SK-N-SH treated with all-trans-retinoic acid at 6 μM for 48 hours (cell line): ENCODE measurements at regions not wholly inside any gene's neighbourhood (a gene's known extent, or its start where the extent isn't known, plus 50 kb on each side); places are given as distances from the start of the nearest gene placed in this dataset.

Source experiments
- ATAC-seq: fragments of 200-7000 bp; cut with Tn5 transposase; 3 replicates; pipeline ENCODE4 v1.9.1; 2020; ENCODE audit warnings: mild to moderate bottlenecking, moderate library complexity
- ARNTL ChIP-seq: fragments of 450-650 bp; formaldehyde crosslinking; IDR thresholded peaks from 2 replicates; pipeline ENCODE4 v1.5.0; 2020; ENCODE audit warnings: low read depth, mild to moderate bottlenecking, moderate library complexity, borderline replicate concordance
- BACH2 ChIP-seq: fragments of 250-450 bp; sonication (Bioruptor Pico); IDR thresholded peaks from 2 replicates; pipeline ENCODE4 v1.9.0; 2021; ENCODE audit warnings: mild to moderate bottlenecking, borderline replicate concordance
- CSDC2 ChIP-seq: fragments of 250-450 bp; sonication (Bioruptor Pico); IDR thresholded peaks from 2 replicates; pipeline ENCODE4 v1.5.0; 2020; ENCODE audit warnings: mild to moderate bottlenecking, moderate library complexity
- ESRRG ChIP-seq: fragments of 250-450 bp; sonication (Bioruptor Pico); IDR thresholded peaks from 2 replicates; pipeline ENCODE4 v1.6.1; 2021; ENCODE audit warnings: mild to moderate bottlenecking
- GLIS3 ChIP-seq: fragments of 250-450 bp; sonication (Bioruptor Pico); IDR thresholded peaks from 2 replicates; pipeline ENCODE4 v1.5.0; 2020; ENCODE audit warnings: mild to moderate bottlenecking, moderate library complexity
- OSR1 ChIP-seq: fragments of 250-450 bp; sonication (Bioruptor Pico); IDR thresholded peaks from 2 replicates; pipeline ENCODE4 v1.8.0; 2022; ENCODE audit warnings: moderate library complexity, mild to moderate bottlenecking, inconsistent platforms
- PPARA ChIP-seq: fragments of 250-450 bp; sonication (Bioruptor Pico); IDR thresholded peaks from 2 replicates; pipeline ENCODE4 v1.5.0; 2020; ENCODE audit warnings: mild to moderate bottlenecking, borderline replicate concordance
- RARB ChIP-seq: fragments of 250-450 bp; sonication (Bioruptor Pico); IDR thresholded peaks from 2 replicates; pipeline ENCODE4 v1.8.0; 2021; ENCODE audit warnings: mild to moderate bottlenecking, moderate library complexity
- SNAI2 ChIP-seq: fragments of 250-450 bp; sonication (Bioruptor Pico); IDR thresholded peaks from 2 replicates; pipeline ENCODE4 v1.5.0; 2020; ENCODE audit warnings: mild to moderate bottlenecking, moderate library complexity
- TCF4 ChIP-seq: fragments of 250-450 bp; sonication (Bioruptor Pico); IDR thresholded peaks from 2 replicates; pipeline ENCODE4 v1.8.0; 2021; ENCODE audit warnings: mild to moderate bottlenecking, moderate library complexity, borderline replicate concordance
- TOX ChIP-seq: fragments of 250-450 bp; sonication (Bioruptor Pico); IDR thresholded peaks from 2 replicates; pipeline ENCODE4 v1.8.0; 2021; ENCODE audit warnings: mild to moderate bottlenecking, moderate library complexity, borderline replicate concordance
- ZC3H10 ChIP-seq: fragments of 250-450 bp; sonication (Bioruptor Pico); IDR thresholded peaks from 2 replicates; pipeline ENCODE4 v1.5.1; 2021; ENCODE audit warnings: mild to moderate bottlenecking, moderate library complexity
- ZFP30 ChIP-seq: fragments of 450-650 bp; formaldehyde crosslinking; IDR thresholded peaks from 2 replicates; pipeline ENCODE4 v1.5.0; 2022; ENCODE audit warnings: mild to moderate bottlenecking, moderate library complexity
- ZNF565 ChIP-seq: fragments of 450-650 bp; formaldehyde crosslinking; conservative IDR thresholded peaks from 2 replicates; pipeline ENCODE4 v1.5.0; 2020; ENCODE audit warnings: low read depth, mild to moderate bottlenecking, moderate library complexity
- ZNF8 ChIP-seq: fragments of 450-650 bp; formaldehyde crosslinking; IDR thresholded peaks from 2 replicates; pipeline ENCODE4 v1.5.0; 2020; ENCODE audit warnings: mild to moderate bottlenecking, moderate library complexity
- TF ChIP-seq, protein P1 (sequence below): fragments of 250-450 bp; sonication (Bioruptor Pico); IDR thresholded peaks from 2 replicates; pipeline ENCODE4 v1.8.0; 2021; ENCODE audit warnings: low read depth, mild to moderate bottlenecking, moderate library complexity, borderline replicate concordance
- TF ChIP-seq, protein P2 (sequence below): fragments of 250-450 bp; sonication (Bioruptor Pico); IDR thresholded peaks from 2 replicates; pipeline ENCODE4 v1.5.0; 2020; ENCODE audit warnings: mild to moderate bottlenecking, moderate library complexity
- TF ChIP-seq, protein P3 (sequence below): fragments of 250-450 bp; sonication (Bioruptor Pico); IDR thresholded peaks from 2 replicates; pipeline ENCODE4 v1.5.1; 2020; ENCODE audit warnings: low read depth, mild to moderate bottlenecking, moderate library complexity
- TF ChIP-seq, protein P4 (sequence below): fragments of 250-450 bp; sonication (Bioruptor Pico); IDR thresholded peaks from 2 replicates; pipeline ENCODE4 v1.5.1; 2021; ENCODE audit warnings: mild to moderate bottlenecking, moderate library complexity
- TF ChIP-seq, protein P5 (sequence below): fragments of 250-450 bp; sonication (Bioruptor Pico); IDR thresholded peaks from 2 replicates; pipeline ENCODE4 v1.8.0; 2020; ENCODE audit warnings: mild to moderate bottlenecking, moderate library complexity, borderline replicate concordance

DNA sequence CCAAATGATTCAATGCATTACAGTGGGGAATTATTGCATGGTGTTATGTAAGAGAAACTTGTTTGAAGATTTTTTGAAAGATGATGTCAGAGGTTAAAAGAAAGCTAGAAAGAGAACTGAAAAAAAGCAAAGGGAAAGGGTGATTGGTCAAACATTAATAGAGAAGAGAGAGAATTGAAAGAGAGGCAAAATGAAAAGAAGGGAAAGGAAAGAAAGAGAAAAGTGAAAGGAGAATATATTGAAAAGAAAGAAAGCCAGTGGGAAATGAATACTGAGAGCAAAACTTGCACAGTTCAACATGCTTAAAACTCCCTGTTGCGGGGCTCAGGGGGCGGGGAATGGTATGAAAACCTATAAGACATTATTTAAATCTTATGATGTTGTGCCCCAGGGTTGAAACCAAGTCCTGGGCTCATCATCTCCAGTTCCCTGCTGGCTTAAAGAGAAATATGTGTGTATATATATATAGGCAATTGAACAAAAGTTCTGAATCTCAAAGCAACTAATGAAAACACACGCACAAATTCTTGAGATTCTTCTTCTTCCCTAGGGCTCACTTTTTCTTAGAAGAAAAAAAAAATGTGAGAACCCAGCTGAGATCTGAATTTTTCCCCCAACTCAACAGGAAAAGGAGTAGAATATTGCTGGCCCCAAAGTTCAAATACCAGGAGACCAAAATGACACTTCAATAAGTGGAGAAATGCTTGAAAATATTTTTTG, 2045.9 kb upstream of the CELF4 start (continued):
- TF ChIP-seq, protein P1, sequence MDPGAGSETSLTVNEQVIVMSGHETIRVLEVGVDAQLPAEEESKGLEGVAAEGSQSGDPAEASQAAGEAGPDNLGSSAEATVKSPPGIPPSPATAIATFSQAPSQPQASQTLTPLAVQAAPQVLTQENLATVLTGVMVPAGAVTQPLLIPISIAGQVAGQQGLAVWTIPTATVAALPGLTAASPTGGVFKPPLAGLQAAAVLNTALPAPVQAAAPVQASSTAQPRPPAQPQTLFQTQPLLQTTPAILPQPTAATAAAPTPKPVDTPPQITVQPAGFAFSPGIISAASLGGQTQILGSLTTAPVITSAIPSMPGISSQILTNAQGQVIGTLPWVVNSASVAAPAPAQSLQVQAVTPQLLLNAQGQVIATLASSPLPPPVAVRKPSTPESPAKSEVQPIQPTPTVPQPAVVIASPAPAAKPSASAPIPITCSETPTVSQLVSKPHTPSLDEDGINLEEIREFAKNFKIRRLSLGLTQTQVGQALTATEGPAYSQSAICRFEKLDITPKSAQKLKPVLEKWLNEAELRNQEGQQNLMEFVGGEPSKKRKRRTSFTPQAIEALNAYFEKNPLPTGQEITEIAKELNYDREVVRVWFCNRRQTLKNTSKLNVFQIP (CRISPR knock-in tag): no peak
- no peak for TF ChIP-seq ZNF8 (CRISPR knock-in tag)
- TF ChIP-seq, all 23 proteins: peak for 0

DNA sequence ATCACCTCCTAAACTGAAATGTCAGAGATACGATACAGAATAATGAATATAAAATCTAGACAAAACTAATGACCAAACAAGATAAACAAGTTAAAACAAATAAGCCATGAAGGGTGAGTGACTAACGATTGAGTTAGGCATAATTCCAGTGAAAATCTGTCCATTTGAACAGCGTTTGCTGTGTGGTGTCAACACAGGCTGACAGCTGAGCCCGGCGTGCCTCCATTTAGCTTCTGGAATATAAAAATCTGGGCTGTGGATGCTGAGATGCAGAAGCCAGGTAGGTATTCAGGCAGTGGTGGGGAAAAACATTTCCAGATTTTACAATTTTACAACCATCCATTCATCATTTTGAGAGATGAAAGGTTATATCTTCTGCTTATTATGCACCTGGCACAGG, 2041.4 kb upstream of the CELF4 start:
- no peak for ATAC-seq
- TF ChIP-seq SNAI2 (CRISPR knock-in tag) (no peak), ZFP30 (CRISPR knock-in tag) (no peak), ARNTL (CRISPR knock-in tag) (no peak)
- TF ChIP-seq, protein P2, sequence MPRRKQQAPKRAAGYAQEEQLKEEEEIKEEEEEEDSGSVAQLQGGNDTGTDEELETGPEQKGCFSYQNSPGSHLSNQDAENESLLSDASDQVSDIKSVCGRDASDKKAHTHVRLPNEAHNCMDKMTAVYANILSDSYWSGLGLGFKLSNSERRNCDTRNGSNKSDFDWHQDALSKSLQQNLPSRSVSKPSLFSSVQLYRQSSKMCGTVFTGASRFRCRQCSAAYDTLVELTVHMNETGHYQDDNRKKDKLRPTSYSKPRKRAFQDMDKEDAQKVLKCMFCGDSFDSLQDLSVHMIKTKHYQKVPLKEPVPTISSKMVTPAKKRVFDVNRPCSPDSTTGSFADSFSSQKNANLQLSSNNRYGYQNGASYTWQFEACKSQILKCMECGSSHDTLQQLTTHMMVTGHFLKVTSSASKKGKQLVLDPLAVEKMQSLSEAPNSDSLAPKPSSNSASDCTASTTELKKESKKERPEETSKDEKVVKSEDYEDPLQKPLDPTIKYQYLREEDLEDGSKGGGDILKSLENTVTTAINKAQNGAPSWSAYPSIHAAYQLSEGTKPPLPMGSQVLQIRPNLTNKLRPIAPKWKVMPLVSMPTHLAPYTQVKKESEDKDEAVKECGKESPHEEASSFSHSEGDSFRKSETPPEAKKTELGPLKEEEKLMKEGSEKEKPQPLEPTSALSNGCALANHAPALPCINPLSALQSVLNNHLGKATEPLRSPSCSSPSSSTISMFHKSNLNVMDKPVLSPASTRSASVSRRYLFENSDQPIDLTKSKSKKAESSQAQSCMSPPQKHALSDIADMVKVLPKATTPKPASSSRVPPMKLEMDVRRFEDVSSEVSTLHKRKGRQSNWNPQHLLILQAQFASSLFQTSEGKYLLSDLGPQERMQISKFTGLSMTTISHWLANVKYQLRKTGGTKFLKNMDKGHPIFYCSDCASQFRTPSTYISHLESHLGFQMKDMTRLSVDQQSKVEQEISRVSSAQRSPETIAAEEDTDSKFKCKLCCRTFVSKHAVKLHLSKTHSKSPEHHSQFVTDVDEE (CRISPR knock-in tag): no peak

DNA sequence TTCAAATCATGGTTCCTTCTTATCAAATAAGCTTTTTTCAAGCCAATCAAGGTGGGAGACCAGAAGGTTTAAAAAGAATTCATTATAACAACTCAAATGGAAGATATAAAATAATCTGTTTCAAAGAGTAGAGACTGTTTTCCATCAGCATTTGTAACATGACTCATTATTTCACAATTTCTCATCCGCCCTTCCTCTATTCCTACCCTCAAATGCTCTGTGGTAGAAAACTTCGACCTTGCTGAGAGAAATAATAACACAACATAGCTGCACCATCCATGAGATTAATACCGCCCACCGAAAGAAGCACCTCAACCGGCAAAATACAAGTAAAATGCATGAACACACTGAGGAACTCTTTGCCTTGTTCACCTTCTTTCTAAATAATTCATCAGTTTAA, 2039.2 kb upstream of the CELF4 start:
- ATAC-seq: no peak
- TF ChIP-seq ESRRG (CRISPR knock-in tag) (no peak), BACH2 (CRISPR knock-in tag) (no peak), TCF4 (CRISPR knock-in tag) (no peak), TOX (CRISPR knock-in tag) (no peak), CSDC2 (CRISPR knock-in tag) (no peak), ZNF8 (CRISPR knock-in tag) (no peak), RARB (CRISPR knock-in tag) (no peak), GLIS3 (no peak), ZC3H10 (CRISPR knock-in tag) (no peak), OSR1 (CRISPR knock-in tag) (no peak), PPARA (CRISPR knock-in tag) (no peak), ZFP30 (CRISPR knock-in tag) (no peak), ZNF565 (CRISPR knock-in tag) (no peak)
- TF ChIP-seq, protein P3, sequence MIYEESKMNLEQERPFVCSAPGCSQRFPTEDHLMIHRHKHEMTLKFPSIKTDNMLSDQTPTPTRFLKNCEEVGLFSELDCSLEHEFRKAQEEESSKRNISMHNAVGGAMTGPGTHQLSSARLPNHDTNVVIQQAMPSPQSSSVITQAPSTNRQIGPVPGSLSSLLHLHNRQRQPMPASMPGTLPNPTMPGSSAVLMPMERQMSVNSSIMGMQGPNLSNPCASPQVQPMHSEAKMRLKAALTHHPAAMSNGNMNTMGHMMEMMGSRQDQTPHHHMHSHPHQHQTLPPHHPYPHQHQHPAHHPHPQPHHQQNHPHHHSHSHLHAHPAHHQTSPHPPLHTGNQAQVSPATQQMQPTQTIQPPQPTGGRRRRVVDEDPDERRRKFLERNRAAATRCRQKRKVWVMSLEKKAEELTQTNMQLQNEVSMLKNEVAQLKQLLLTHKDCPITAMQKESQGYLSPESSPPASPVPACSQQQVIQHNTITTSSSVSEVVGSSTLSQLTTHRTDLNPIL (CRISPR knock-in tag): no peak
- TF ChIP-seq, protein P4, sequence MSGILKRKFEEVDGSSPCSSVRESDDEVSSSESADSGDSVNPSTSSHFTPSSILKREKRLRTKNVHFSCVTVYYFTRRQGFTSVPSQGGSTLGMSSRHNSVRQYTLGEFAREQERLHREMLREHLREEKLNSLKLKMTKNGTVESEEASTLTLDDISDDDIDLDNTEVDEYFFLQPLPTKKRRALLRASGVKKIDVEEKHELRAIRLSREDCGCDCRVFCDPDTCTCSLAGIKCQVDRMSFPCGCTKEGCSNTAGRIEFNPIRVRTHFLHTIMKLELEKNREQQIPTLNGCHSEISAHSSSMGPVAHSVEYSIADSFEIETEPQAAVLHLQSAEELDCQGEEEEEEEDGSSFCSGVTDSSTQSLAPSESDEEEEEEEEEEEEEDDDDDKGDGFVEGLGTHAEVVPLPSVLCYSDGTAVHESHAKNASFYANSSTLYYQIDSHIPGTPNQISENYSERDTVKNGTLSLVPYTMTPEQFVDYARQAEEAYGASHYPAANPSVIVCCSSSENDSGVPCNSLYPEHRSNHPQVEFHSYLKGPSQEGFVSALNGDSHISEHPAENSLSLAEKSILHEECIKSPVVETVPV (CRISPR knock-in tag): no peak
- TF ChIP-seq, protein P5, sequence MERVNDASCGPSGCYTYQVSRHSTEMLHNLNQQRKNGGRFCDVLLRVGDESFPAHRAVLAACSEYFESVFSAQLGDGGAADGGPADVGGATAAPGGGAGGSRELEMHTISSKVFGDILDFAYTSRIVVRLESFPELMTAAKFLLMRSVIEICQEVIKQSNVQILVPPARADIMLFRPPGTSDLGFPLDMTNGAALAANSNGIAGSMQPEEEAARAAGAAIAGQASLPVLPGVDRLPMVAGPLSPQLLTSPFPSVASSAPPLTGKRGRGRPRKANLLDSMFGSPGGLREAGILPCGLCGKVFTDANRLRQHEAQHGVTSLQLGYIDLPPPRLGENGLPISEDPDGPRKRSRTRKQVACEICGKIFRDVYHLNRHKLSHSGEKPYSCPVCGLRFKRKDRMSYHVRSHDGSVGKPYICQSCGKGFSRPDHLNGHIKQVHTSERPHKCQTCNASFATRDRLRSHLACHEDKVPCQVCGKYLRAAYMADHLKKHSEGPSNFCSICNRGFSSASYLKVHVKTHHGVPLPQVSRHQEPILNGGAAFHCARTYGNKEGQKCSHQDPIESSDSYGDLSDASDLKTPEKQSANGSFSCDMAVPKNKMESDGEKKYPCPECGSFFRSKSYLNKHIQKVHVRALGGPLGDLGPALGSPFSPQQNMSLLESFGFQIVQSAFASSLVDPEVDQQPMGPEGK (CRISPR knock-in tag): no peak
- TF ChIP-seq, protein P2 (CRISPR knock-in tag): no peak
- TF ChIP-seq, all 23 proteins: peak for 0
